Endothelial cell of umbilical vein (primary cell): ENCODE measurements at regions not wholly inside any gene's neighbourhood (a gene's known extent, or its start where the extent isn't known, plus 50 kb on each side); places are given as distances from the start of the nearest gene placed in this dataset.

Source experiments
- CTCF ChIP-seq, 2 donors: IDR thresholded peaks; 1 replicate in 1 of 2; 2 replicates in 1 of 2; pipeline ENCODE4 v1.5.1; 2011; ENCODE audit warnings: low read length in 2 of 2, mild to moderate bottlenecking in 2 of 2, moderate library complexity in 2 of 2, control low read depth in 1 of 2, inconsistent platforms in 1 of 2, low read depth in 1 of 2; ENCODE audit not compliant: insufficient read depth in 1 of 2; ENCODE audit errors: extremely low read depth in 1 of 2
- EZH2 ChIP-seq: IDR thresholded peaks from 2 replicates; pipeline ENCODE4 v1.6.1; 2012; ENCODE audit warnings: borderline replicate concordance, low read depth, mild to moderate bottlenecking, moderate library complexity, low read length, inconsistent platforms; ENCODE audit not compliant: severe bottlenecking
- POLR2A ChIP-seq: IDR thresholded peaks from 2 replicates; pipeline ENCODE4 v1.6.1; 2012; ENCODE audit warnings: low read depth, mild to moderate bottlenecking, control low read depth, low read length

GRCh38 chr10:78283069-78283682 is 249.5 kb downstream of the RPS24 start:
- no peak for TF ChIP-seq CTCF (IDR thresholded peaks at IDR 0.05; ENCODE audit: extremely low read depth in 1 of 2, insufficient read depth in 1 of 2, low read depth in 1 of 2, low read length in 2 of 2)
- no peak for TF ChIP-seq POLR2A
- TF ChIP-seq EZH2 = no peak
